GM19372 (cell line): ENCODE measurements at regions not wholly inside any gene's neighbourhood (a gene's known extent, or its start where the extent isn't known, plus 50 kb on each side); places are given as distances from the start of the nearest gene placed in this dataset.

Experiments
- ATAC-seq: cut with Tn5 transposase; IDR thresholded peaks from one replicate; pipeline ENCODE4 v1.9.1; 2021; ENCODE audit warnings: mild to moderate bottlenecking, low read depth, moderate library complexity; ENCODE audit not compliant: unreplicated experiment

- no peak for ATAC-seq
These were observed 256.4 kb upstream of the SOX21 start for GRCh38 chr13:94968757-94969086.

GRCh38 chr13:94968040-94968756, 255.9 kb upstream of the SOX21 start:
- peak; percentile 20 for ATAC-seq

- peak; percentile 47 for ATAC-seq
These were observed 255.1 kb upstream of the SOX21 start for GRCh38 chr13:94967183-94968039.

- ATAC-seq, result no peak
These were observed 254.1 kb upstream of the SOX21 start for GRCh38 chr13:94966422-94966955.

- ATAC-seq, result no peak
These were observed 247.3 kb upstream of the SOX21 start for GRCh38 chr13:94959626-94960025.

- ATAC-seq, result no peak
These were observed 244.2 kb upstream of the SOX21 start for GRCh38 chr13:94956417-94957110.

DNA sequence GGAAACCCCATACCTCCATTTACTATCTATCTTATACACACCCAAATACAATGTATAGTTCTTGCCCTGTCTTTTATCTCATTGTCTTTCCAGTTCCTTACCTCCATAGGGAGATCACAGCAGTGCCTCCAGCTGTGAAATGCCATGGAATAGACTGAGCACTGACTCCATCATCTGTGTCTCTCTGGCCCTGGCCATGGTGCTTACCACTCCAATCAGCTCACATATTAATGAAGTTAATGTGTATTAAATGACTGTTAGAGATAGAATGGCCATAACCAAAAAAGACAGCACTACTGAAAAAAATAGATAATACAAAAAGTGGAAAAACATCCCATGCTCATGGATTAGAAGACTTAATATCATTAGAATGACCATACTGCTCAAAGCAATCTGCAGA, 240.4 kb upstream of the SOX21 start:
- no peak for ATAC-seq

DNA sequence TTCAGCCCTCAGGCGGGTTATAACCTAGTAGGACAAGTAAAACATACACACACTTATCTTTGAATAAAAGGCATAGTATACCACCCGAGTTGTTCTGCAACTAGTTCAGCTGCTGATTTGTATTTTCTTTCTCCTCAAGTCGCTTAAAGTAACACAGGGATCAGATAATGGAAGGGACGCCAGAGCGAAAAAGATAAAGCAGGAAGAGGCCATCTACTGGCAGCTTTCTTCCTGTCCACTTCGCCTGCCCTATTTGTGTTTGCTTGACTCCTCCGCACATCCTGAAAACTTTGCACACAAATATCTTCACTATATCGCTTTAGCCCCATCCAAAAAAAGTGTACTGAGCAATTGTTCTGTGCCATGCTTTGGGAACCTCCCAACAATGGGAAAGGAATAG, 238.0 kb upstream of the SOX21 start:
- ATAC-seq, result no peak

GRCh38 chr13:94947965-94948371, 235.6 kb upstream of the SOX21 start:
- ATAC-seq, result no peak

- no peak for ATAC-seq
These were observed 235.0 kb upstream of the SOX21 start for GRCh38 chr13:94947392-94947791.

DNA sequence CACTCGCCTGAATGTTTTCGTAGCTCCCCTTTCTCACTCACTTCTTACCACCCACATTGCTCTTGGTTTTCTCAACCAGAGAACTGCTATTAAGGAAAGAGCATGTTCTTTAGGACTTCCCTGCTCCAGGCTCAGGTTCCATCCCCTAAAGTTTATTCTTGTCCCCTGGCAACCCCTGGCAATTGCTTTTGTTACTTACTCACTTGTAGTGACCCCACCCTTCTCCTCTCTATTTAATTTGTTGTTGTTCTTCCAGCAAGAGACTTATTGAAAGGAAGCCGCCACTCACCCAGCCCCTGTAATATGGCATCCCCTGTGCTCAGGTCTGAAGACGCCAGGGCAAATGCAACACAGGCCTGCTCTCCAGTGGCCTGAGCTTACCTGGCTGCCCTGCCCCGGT, 233.7 kb upstream of the SOX21 start:
- no peak for ATAC-seq

GRCh38 chr13:94938124-94938523, 225.8 kb upstream of the SOX21 start:
- no peak for ATAC-seq

DNA sequence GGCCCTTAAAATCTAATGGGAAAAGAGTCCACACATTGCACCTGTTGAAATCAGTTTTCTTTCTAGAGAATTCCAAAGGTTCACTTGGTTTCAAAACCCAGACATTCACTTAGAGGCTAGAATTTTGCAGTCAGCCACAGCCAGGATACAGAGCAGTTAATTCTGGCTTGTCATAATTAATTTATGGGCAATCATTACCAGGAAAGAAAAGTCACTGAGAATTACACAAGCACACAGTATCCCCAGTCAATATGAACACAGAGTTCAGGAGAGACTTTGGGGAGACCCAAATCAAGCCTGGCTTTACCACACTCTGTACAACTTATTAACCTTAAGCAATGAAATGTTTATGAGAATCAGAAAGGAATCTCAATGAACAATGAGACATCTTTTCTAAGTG, 224.3 kb upstream of the SOX21 start:
- ATAC-seq, result no peak

DNA sequence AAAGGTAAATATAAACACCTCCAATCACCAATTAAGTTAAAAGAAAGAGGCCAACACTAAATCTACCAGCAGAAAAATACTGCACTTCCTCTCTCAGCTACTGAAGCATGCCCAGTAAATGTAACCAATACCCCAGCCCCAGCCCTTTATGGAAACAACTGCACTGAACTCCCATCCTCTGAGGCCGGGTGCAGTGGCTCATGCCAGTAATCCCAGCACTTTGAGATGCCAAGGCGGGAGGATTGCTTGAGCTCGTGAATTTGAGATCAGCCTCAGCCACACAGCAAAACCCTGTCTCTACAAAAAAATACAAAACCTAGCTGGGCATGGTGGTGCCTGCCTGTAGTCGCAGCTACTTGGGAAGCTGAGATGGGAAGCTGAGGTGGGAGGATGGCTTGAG, 221.6 kb upstream of the SOX21 start:
- ATAC-seq, result no peak

- no peak for ATAC-seq
These were observed 220.9 kb upstream of the SOX21 start for GRCh38 chr13:94933230-94933751.

DNA sequence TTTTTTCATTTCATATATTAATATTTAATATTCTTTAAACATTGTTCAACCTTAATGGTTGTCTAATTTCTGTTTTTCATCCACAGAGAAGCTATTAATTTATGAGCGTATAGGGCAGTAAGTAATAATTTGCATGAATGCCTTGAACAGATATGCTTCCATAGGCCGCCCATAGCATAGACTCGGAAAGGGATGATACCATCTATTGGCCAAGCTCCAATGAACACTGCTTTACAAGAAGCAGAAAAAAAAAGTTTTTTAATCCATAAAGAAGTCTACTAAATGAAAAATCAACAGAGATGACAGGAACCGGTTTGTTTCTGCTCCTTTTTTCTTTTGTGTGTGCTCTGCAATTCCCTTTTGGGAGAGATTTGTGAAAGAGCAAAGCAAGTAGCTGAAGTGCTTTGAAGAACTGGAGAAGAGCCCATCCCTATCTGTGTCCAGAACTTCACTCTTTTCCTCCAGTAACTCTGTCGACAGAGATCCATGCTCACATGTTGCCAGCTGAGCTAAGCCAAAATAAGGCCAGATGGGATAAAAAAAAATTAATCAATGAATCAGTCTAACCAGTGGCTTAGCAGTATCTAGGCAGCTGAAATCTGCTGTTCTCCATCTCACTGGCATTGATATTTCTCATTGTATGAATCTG, 215.9 kb upstream of the SOX21 start:
- no peak for ATAC-seq

DNA sequence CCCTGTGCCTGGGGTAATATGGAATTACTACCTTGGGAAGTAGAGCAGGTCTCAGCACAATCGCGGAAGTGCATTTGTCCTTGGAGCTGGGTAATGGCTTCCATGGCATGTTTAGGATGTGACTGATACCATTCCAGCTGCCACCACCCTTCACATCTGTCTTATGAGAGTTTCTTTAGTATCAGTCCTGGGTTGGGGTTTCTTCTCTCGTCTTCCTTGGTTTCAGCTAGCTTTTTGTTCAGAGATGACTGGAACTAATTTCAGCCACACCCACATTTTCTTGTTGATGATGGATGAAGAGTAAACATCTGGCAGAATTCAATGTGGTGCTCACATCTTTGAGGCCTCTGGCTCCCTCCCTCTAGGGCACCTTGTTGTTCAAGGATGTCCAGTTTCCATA, 212.9 kb upstream of the SOX21 start:
- ATAC-seq, result no peak

DNA sequence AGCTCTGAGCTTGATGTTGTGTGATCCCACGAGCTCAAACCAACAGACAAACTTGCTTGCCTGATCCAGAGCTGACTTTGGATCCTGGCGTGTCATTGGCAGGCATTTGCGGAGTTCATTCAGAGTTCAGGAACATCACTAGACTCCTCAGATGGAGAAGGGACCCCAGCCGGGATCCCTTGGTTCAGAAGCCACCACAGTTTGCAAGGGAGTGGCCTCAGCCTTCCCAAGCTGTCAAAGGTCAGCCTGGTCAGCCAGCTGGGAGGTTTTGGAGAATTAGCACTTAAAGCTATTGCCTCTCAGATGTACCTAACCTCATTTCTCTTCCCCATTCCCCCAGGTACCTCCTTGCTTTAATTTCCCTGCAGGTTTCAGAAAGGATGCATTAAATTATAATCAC, 208.8 kb upstream of the SOX21 start:
- ATAC-seq, result no peak

GRCh38 chr13:94920578-94920977, 208.2 kb upstream of the SOX21 start:
- no peak for ATAC-seq

- ATAC-seq, result no peak
These were observed 205.5 kb upstream of the SOX21 start for GRCh38 chr13:94917824-94918223.
